ENCODE measurements at regions not wholly inside any gene's neighbourhood (a gene's known extent, or its start where the extent isn't known, plus 50 kb on each side); places are given as distances from the start of the nearest gene placed in this dataset.

- TF ChIP-seq CTCF (conservative IDR thresholded peaks at IDR 0.05 in 1 of 2, IDR thresholded peaks at IDR 0.05 in 1 of 2; ENCODE audit: extremely low read depth in 1 of 2, insufficient read depth in 1 of 2, low read depth in 1 of 2, low read length in 2 of 2) (no peak), EZH2 (IDR thresholded peaks at IDR 0.05; ENCODE audit: borderline replicate concordance, low read length) (no peak)
These were observed 168.9 kb downstream of the COPRS start for GRCh38 chr17:31690151-31690551.
